PC-9 (cell line): ENCODE measurements at regions not wholly inside any gene's neighbourhood (a gene's known extent, or its start where the extent isn't known, plus 50 kb on each side); places are given as distances from the start of the nearest gene placed in this dataset.

Source experiments
- BruUV-seq: library from RNA; stranded (reverse); fragments of 400-500 nt; replicated peaks from 2 replicates; lab custom pipeline; 2021; lab: Mats Ljungman, UMichigan
- CTCF ChIA-PET: fragments of 300-600 bp; sonication (Branson Sonifier 250); formaldehyde crosslinking; loops from one replicate; lab custom pipeline; 2022; ENCODE audit warnings: antibody characterized with exemption; lab: Charles Lee
- POLR2A ChIA-PET: fragments of 300-600 bp; sonication (Branson Sonifier 250); formaldehyde crosslinking; loops from one replicate; lab custom pipeline; 2022; ENCODE audit warnings: antibody characterized with exemption; ENCODE audit not compliant: unreplicated experiment; lab: Charles Lee
- DNase-seq, 2 experiments: peaks; one replicate each; pipeline versions ENCODE4 v3.0.0 to v3.0.0-alpha.2; 2015 to 2022; ENCODE audit warnings: mixed read lengths in 1 of 2
- H2AFZ ChIP-seq: fragments of 200-600 bp; sonication (generic); 2 replicates; pipeline ENCODE4 v1.8.1; 2017; ENCODE audit warnings: antibody characterized with exemption
- H3F3A ChIP-seq: fragments of 200-600 bp; sonication (generic); 2 replicates; pipeline ENCODE4 v1.8.1; 2017; ENCODE audit warnings: antibody characterized with exemption, mild to moderate bottlenecking, low read depth; ENCODE audit not compliant: insufficient read depth
- H3K27ac ChIP-seq: fragments of 200-600 bp; sonication (generic); 2 replicates; pipeline ENCODE4 v1.6.1; 2016; ENCODE audit warnings: mixed run types
- H3K27me3 ChIP-seq: fragments of 200-600 bp; sonication (generic); 2 replicates; pipeline ENCODE4 v1.6.1; 2016; ENCODE audit warnings: low read depth, mixed run types; ENCODE audit not compliant: insufficient read depth
- H3K36me3 ChIP-seq: fragments of 200-600 bp; sonication (generic); 2 replicates; pipeline ENCODE4 v1.6.1; 2016; ENCODE audit warnings: low read depth, mixed run types
- H3K4me1 ChIP-seq: fragments of 200-600 bp; sonication (generic); replicated peaks from 2 replicates; pipeline ENCODE4 v1.6.1; 2016; ENCODE audit warnings: mixed run types; ENCODE audit not compliant: insufficient read depth
- H3K4me2 ChIP-seq: fragments of 200-600 bp; sonication (generic); 2 replicates; pipeline ENCODE4 v1.6.1; 2017; ENCODE audit warnings: mixed run types
- H3K4me3 ChIP-seq: fragments of 200-600 bp; sonication (generic); 2 replicates; pipeline ENCODE4 v1.6.1; 2016; ENCODE audit warnings: mixed run types
- H3K79me2 ChIP-seq: fragments of 200-600 bp; sonication (generic); 2 replicates; pipeline ENCODE4 v1.6.1; 2017; ENCODE audit warnings: low read depth, mixed run types
- H3K9me2 ChIP-seq: fragments of 200-600 bp; sonication (generic); 2 replicates; pipeline ENCODE4 v1.8.1; 2017; ENCODE audit warnings: mild to moderate bottlenecking; ENCODE audit not compliant: insufficient read depth
- H3K9me3 ChIP-seq: fragments of 200-600 bp; sonication (generic); 2 replicates; pipeline ENCODE4 v1.8.1; 2016; ENCODE audit warnings: low read depth; ENCODE audit not compliant: insufficient read depth
- H4K20me1 ChIP-seq: fragments of 200-600 bp; sonication (generic); 2 replicates; pipeline ENCODE4 v1.8.1; 2017; ENCODE audit not compliant: insufficient read depth
- EZH2 ChIP-seq: fragments of 200-600 bp; sonication (generic); IDR thresholded peaks from 2 replicates; pipeline ENCODE4 v1.8.0; 2017; ENCODE audit warnings: antibody characterized with exemption, low read depth
- intact Hi-C: fragments of 100-400 bp; cut with micrococcal nuclease; formaldehyde crosslinking; loops from one replicate; pipeline ENCODE4 v1.10.0; 2022; ENCODE audit not compliant: unreplicated experiment
- TF ChIP-seq, protein P1 (sequence below): fragments of 200-600 bp; sonication (generic); conservative IDR thresholded peaks from 2 replicates; pipeline ENCODE4 v1.6.1; 2017; ENCODE audit warnings: mixed run types, antibody characterized with exemption, mild to moderate bottlenecking, moderate library complexity

GRCh38 chr2:76446872-76447271 lies 736.2 kb upstream of the GCFC2 start:
- ChIA-PET CTCF (no interaction called here), POLR2A (no interaction called here)
- TF ChIP-seq EZH2: no peak
- TF ChIP-seq, protein P1, sequence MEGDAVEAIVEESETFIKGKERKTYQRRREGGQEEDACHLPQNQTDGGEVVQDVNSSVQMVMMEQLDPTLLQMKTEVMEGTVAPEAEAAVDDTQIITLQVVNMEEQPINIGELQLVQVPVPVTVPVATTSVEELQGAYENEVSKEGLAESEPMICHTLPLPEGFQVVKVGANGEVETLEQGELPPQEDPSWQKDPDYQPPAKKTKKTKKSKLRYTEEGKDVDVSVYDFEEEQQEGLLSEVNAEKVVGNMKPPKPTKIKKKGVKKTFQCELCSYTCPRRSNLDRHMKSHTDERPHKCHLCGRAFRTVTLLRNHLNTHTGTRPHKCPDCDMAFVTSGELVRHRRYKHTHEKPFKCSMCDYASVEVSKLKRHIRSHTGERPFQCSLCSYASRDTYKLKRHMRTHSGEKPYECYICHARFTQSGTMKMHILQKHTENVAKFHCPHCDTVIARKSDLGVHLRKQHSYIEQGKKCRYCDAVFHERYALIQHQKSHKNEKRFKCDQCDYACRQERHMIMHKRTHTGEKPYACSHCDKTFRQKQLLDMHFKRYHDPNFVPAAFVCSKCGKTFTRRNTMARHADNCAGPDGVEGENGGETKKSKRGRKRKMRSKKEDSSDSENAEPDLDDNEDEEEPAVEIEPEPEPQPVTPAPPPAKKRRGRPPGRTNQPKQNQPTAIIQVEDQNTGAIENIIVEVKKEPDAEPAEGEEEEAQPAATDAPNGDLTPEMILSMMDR: no peak

DNA sequence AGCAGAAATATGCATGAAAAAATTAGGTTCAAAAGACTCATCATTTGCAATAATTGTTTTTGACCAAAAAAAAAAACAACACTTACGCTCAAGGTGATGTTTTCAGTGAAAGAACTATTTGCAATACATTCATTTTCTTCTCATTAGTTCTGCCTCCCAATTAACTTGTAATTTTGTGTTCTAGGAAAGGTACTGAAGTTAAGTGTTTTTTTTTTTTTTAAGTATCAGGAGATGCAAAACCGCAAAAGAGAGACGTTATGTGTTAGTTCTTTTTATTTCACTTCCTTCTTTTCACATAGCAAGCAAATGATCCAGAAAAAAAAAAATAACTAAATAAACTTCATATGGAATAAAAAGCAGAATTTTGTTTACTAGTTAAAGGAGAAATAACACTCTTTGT lies 735.2 kb upstream of the GCFC2 start:
- Histone ChIP-seq H3K79me2 (no peaks in the 10 kb centered on the region), H3K4me3 (no peak overlapping the region), H2AFZ (no peak overlapping the region), H3K4me2 (no peak overlapping the region), H3K9me3 (no peaks in the 10 kb centered on the region), H3K9me2 (no peaks in the 10 kb centered on the region), H3K27me3 (no peaks in the 10 kb centered on the region), H3K36me3 (no peaks in the 10 kb centered on the region), H4K20me1 (no peaks in the 10 kb centered on the region), H3F3A (no peaks in the 10 kb centered on the region), H3K27ac (no peak overlapping the region), H3K4me1 (no peaks in the 10 kb centered on the region)
- intact Hi-C loops: no loop called here
- no TSS peak for BruUV-seq
- ChIA-PET POLR2A (no interaction called here), CTCF (no interaction called here)
- no peak for DNase-seq
- TF ChIP-seq EZH2: no peak
- TF ChIP-seq, protein P1: no peak

More at GRCh38 chr2:76446872-76447271, 736.2 kb upstream of the GCFC2 start:
- Histone ChIP-seq H3K4me3 (no peak overlapping the region), H3K4me1 (no peaks in the 10 kb centered on the region), H3K79me2 (no peaks in the 10 kb centered on the region), H3K4me2 (no peak overlapping the region), H3K36me3 (no peaks in the 10 kb centered on the region), H4K20me1 (no peaks in the 10 kb centered on the region), H2AFZ (no peak overlapping the region), H3K9me3 (no peaks in the 10 kb centered on the region), H3K9me2 (no peaks in the 10 kb centered on the region), H3K27me3 (no peaks in the 10 kb centered on the region), H3F3A (no peaks in the 10 kb centered on the region), H3K27ac (no peak overlapping the region)
- intact Hi-C loops: no loop called here
- BruUV-seq: no TSS peak
- no peak for DNase-seq

- no peaks in the 10 kb centered on the region for H3K9me3 ChIP-seq
- H3K9me2 ChIP-seq: no peaks in the 10 kb centered on the region
- CTCF ChIA-PET: no interaction called here
- H2AFZ ChIP-seq: no peak overlapping the region
- no peak overlapping the region for H3K4me2 ChIP-seq
- intact Hi-C loops: no loop called here
- H3F3A ChIP-seq: no peaks in the 10 kb centered on the region
- DNase-seq: no peak
- no TSS peak for BruUV-seq
- no peak for TF ChIP-seq EZH2
- TF ChIP-seq, protein P1: no peak
- H3K4me3 ChIP-seq: no peak overlapping the region
- H3K27me3 ChIP-seq: no peaks in the 10 kb centered on the region
- no peaks in the 10 kb centered on the region for H3K79me2 ChIP-seq
- no peaks in the 10 kb centered on the region for H4K20me1 ChIP-seq
- H3K36me3 ChIP-seq: no peaks in the 10 kb centered on the region
- H3K27ac ChIP-seq: no peak overlapping the region
- H3K4me1 ChIP-seq: no peaks in the 10 kb centered on the region
- POLR2A ChIA-PET: interaction anchor here (0.7 kb wide), 1 partner anchor 734 kb away, joined by 8 read pairs; no protein-coding TSS in a partner anchor
These were observed 734.0 kb upstream of the GCFC2 start for GRCh38 chr2:76444732-76445131.
